HG02870 (cell line): ENCODE measurements at regions not wholly inside any gene's neighbourhood (a gene's known extent, or its start where the extent isn't known, plus 50 kb on each side); places are given as distances from the start of the nearest gene placed in this dataset.
"Not testable (repeated sequence)": the region's sequence is repeated elsewhere in the genome, so short reads cannot be mapped to it uniquely, and the experiment has no call there.

Experiments
- ATAC-seq: cut with Tn5 transposase; IDR thresholded peaks from one replicate; pipeline ENCODE4 v1.9.1; 2021; ENCODE audit warnings: mild to moderate bottlenecking, moderate library complexity; ENCODE audit not compliant: unreplicated experiment

- no peak for ATAC-seq
Observed at GRCh38 chr5:136501133-136501532, 135.8 kb upstream of the TRPC7 start.

GRCh38 chr5:136492587-136492986 is 127.2 kb upstream of the TRPC7 start:
- ATAC-seq, result no peak

- ATAC-seq, result no peak
Observed at GRCh38 chr5:136491806-136492205, 126.5 kb upstream of the TRPC7 start.

- ATAC-seq, result no peak
Observed at GRCh38 chr5:136484808-136485325, 119.5 kb upstream of the TRPC7 start.

GRCh38 chr5:136482206-136482605 is 116.9 kb upstream of the TRPC7 start:
- ATAC-seq, result no peak

- ATAC-seq, result no peak
Observed at GRCh38 chr5:136474466-136474865, 109.1 kb upstream of the TRPC7 start.

GRCh38 chr5:136467632-136468031 is 102.3 kb upstream of the TRPC7 start:
- ATAC-seq, result no peak

- no peak for ATAC-seq
Observed at GRCh38 chr5:136466041-136466415, 100.7 kb upstream of the TRPC7 start.

GRCh38 chr5:136458481-136458880 is 93.1 kb upstream of the TRPC7 start:
- no peak for ATAC-seq

GRCh38 chr5:136457390-136458013 is 92.2 kb upstream of the TRPC7 start:
- no peak for ATAC-seq

GRCh38 chr5:136455409-136455808 is 90.1 kb upstream of the TRPC7 start:
- no peak for ATAC-seq

- ATAC-seq, result no peak
Observed at GRCh38 chr5:136453986-136454758, 88.8 kb upstream of the TRPC7 start.

GRCh38 chr5:136453199-136453598 is 87.9 kb upstream of the TRPC7 start:
- ATAC-seq, result no peak

- not testable (repeated sequence) for ATAC-seq
Observed at GRCh38 chr5:136447576-136447975, 82.2 kb upstream of the TRPC7 start.

- no peak for ATAC-seq
Observed at GRCh38 chr5:136446565-136446964, 81.2 kb upstream of the TRPC7 start.

GRCh38 chr5:136444099-136444498 is 78.8 kb upstream of the TRPC7 start:
- not testable (repeated sequence) for ATAC-seq

GRCh38 chr5:136439367-136439766 is 74.0 kb upstream of the TRPC7 start:
- no peak for ATAC-seq

GRCh38 chr5:136435946-136436543 is 70.7 kb upstream of the TRPC7 start:
- ATAC-seq, result no peak

- ATAC-seq, result no peak
Observed at GRCh38 chr5:136434795-136435194, 69.5 kb upstream of the TRPC7 start.

- ATAC-seq, result no peak
Observed at GRCh38 chr5:136432705-136433104, 67.4 kb upstream of the TRPC7 start.

GRCh38 chr5:136430081-136430480 is 64.7 kb upstream of the TRPC7 start:
- ATAC-seq, result no peak

- ATAC-seq, result no peak
Observed at GRCh38 chr5:136427426-136427825, 62.1 kb upstream of the TRPC7 start.
